Activated CD8-positive, alpha-beta memory T cell treated with anti-CD3 and anti-CD28 coated beads for 48 hours (primary cell): ENCODE measurements at regions not wholly inside any gene's neighbourhood (a gene's known extent, or its start where the extent isn't known, plus 50 kb on each side); places are given as distances from the start of the nearest gene placed in this dataset.

Experiments
- DNase-seq, 3 experiments: peaks; one replicate each; pipeline ENCODE4 v3.0.0-alpha.2; 2020; ENCODE audit warnings: low read depth in 2 of 3, low spot score in 2 of 3

DNA sequence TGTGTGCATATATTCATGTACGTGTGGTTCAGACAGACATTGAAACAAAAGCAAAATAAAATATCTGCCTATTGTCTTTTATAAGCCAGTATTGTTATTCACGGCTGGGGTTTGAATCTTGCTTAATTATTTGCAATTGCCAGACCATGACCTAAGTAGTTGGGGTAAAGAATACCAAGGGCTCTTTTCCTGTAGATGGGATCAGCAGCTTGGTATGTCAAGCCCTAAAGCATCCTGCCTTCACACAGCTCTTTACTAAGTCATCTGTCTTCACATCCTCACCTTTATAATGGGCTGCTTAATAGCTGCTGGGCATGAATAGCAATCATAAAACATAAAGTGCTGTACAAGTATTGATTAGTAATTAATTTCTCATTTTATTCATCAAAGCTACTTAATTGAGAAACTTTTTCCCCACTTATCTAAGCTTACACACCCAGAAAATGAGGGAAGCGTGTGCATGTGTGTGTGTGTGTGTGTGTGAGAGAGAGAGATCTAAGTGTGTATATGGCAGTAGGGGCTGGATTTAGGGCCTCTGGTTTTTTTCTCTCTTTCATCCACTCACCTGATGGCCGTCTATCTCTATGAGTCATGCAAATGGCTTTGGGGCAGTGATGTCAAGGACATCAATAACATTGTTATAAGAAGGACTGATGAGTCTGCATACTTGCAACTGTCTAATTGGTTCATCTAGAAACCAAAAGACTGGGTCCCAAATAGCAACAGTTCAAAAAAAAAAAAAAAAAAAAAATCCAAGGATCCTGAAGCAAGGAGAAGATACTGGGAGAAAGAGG lies 244.1 kb upstream of the TNP1 start:
- DNase-seq = no peak

DNA sequence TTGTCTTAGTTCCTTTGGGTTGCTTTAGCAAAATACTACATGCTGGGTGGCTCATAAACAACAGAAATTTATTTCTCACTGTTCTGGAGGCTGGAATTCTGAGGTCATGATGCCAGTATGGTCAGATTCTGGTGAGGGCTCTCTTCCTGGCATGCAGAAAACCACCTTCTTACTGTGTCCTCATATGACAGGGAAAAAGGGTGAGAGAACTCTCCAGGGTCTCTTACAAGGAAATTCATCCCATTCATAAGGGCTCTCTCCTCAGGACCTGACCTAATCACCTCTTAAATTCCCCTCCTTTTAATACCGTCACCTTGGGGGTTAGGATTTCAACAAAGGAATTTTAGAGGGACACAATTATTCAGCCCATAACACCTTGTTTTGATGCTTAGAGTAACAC lies 243.1 kb upstream of the TNP1 start:
- DNase-seq = no peak

DNA sequence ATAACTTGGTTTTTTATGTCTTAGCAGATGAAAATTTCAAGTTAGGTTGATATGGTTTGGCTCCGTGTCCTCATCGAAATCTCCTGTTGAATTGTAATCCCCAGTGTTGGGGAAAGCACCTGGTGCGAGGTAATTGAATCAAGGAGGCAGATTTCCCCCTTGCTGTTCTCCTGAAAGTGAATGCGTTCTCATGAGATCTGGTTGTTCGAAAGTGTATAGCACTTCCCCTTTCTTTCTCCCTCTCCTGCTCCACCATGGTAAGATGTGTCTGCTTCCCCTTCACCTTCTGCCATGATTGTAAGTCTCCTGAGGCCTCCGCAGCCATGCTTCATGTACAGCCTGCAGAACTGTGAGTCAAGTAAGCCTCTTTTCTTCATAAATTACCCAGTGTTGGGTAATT lies 242.1 kb upstream of the TNP1 start:
- no peak for DNase-seq

- no peak for DNase-seq
These were observed 239.7 kb upstream of the TNP1 start for GRCh38 chr2:217099561-217099960.

DNA sequence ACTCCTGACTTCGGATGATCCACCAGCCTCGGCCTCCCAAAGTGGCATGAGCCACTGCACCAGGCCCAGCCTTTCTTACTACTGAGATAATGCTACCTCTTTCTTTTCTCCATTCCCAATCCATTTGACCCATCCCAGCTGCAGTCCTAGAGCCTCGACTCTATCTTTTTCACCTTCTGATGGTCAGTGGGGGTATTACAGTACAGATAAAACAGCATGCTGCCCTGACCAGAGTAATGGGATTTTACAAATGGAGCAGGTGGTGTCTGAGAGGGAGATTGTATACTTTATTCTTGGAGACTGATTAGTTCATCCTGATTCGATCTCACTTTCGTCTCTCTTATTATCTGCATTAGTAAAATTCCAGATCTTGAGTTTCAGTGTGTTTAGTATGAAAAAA lies 238.6 kb upstream of the TNP1 start:
- DNase-seq = no peak

DNA sequence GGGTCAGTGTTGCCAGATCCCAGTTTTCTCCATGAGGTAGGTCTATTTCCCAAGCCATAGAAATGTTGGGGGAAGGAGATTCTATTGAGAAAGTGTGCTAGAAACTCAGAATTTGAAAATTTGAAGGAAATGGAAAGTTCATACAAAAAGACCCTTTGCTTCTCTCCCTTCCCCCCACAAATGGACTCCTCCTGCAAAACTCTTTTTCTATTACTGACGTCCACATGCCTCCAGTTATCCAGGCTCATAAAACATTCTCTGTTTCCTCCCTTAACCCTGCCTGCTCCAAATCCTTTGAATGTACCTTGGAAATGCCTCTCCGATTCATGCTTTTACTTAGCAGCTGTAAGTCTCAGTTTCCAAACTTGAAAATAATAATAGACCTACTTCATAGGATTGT lies 237.5 kb upstream of the TNP1 start:
- no peak for DNase-seq

- DNase-seq = no peak
These were observed 236.8 kb upstream of the TNP1 start for GRCh38 chr2:217096474-217097225.

GRCh38 chr2:217095511-217096205 lies 235.8 kb upstream of the TNP1 start:
- no peak for DNase-seq

- no peak for DNase-seq
These were observed 233.0 kb upstream of the TNP1 start for GRCh38 chr2:217092710-217093379.

DNA sequence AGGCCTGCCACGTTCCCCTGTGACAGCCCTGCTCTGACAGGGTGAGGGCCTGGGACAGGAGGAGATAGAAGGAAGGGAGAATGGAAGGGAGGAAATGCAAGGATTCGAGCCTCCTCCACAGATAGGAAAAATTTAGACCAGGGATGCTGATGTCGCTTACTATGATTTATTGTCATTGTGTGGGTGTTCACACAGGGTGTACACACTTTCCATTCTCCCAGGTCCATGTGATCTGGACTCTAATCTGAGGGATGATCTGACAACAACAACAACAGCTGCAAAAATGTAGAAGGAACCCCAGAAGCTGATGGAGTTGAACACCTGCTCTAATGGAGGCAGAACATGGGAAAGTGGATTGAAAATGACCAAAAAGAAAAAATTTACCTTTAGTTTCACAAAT lies 231.7 kb upstream of the TNP1 start:
- DNase-seq = no peak

GRCh38 chr2:217090884-217091283 lies 231.0 kb upstream of the TNP1 start:
- DNase-seq = no peak

DNA sequence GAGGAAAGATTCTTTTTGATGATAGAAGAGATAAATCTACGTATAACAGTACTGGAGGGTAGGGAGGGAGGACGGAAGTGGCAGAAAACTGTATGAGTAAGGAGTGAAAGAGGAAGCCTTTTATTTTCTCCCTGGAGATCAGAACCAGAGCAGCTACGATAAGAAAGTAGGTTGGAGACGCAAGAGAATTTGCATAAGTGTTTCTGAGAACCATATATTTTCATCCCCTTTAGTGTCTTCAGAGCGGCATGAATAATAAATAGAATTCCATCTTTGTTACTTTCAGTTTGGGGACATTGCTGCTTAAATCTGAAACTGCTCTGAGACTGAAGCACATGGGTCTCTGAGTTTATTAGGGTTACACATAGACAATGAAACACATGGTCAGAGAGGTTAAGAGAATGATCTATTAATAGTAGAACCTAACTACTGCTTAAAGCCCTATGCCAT lies 230.2 kb upstream of the TNP1 start:
- DNase-seq = no peak

DNA sequence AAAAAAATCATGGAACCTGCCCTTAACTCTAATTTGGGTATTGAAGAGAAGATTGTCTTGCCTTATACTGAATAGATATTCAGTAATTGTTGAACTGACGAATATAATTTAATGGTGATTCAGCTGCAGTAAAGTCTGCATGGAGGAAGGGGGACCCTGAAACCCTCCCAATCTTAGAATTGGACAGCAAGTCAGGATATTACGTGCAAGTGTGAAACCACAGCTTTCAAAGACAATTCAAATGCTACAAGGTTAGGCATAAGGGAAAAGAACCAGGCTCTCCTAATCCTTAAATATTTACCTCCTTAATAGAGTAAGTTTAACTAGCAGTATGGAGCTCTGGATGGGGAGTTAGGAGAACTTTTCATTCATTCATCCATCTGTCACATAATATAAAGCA lies 226.9 kb upstream of the TNP1 start:
- DNase-seq = no peak

DNA sequence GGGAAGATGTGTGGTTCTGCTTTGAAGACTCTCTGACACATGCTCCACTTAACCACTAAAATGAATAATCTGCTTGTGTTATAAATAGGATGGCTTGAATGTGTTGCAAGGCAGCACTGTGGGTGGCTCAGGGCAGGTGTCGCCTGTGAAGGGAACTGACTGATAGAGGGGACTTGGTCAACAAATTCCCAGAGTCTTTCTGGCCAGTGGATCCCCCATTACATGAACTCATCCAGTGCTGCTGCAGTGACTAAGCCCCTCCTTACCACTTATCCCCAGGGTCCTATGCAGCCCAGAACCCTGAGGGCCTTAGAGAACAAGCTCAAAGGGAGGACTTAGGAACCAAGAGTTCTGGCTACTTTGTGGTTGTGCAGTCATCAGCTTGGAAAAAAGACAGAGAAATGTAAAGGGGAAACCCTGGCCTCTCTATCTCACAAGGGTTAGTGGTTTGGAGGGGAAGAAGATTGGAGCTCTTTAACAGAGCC lies 226.2 kb upstream of the TNP1 start:
- peak in 1 of 3 experiments; percentile 4 for DNase-seq

DNA sequence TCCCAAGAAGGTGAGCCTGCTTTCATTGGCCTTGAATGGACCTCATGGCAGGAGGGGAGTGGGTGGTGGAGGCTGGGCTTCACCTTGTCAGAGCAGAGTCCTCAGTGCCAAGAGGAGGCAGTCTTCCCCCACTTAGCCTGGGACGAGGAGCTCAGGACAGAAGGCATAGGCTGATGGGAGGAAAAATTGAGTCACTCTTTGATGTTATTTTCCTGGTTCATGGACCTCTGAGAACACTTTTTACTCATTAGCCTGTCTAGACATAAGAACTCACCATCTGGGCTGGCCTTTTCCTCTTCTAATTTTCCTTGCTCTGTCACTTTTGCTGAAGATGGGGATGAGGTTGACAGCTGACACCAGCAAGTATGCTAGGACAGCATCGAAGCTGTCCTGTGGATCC lies 225.7 kb upstream of the TNP1 start:
- no peak for DNase-seq

DNA sequence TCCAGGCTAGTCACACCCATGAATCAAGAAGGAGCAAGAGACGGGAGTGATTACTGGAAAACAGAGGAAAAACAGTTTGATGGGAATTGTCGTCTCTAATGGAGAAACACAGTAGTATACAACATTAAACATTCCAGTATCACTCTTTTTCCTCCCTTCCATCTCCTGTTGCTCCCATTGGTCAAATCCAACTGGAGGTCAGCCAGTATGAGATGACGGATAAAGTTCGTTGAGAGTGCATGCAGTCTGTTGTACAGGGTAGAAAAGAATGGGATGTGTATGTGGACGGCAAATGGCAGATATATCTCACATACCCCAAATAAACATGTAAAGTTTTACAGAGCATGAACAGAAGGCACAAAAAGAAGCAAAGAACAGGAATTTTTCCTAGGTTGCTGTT lies 221.9 kb upstream of the TNP1 start:
- DNase-seq = no peak

GRCh38 chr2:217079165-217079564 lies 219.3 kb upstream of the TNP1 start:
- no peak for DNase-seq

GRCh38 chr2:217077831-217078407 lies 218.1 kb upstream of the TNP1 start:
- DNase-seq = no peak

GRCh38 chr2:217076657-217077232 lies 216.9 kb upstream of the TNP1 start:
- no peak for DNase-seq

GRCh38 chr2:217076058-217076435 lies 216.2 kb upstream of the TNP1 start:
- DNase-seq = no peak
